Central memory CD8-positive, alpha-beta T cell (primary cell): ENCODE measurements at regions not wholly inside any gene's neighbourhood (a gene's known extent, or its start where the extent isn't known, plus 50 kb on each side); places are given as distances from the start of the nearest gene placed in this dataset.

Experiments used
- ATAC-seq: fragments of 150-1000 bp; cut with Tn5 transposase; replicated peaks from 2 replicates; pipeline ENCODE4 v1.10.0; 2022; ENCODE audit warnings: mild to moderate bottlenecking, moderate FRiP score, moderate number of reproducible peaks; ENCODE audit not compliant: poor library complexity, severe bottlenecking; ENCODE audit errors: extremely low read depth
- DNase-seq, 2 donors: peaks; one replicate each; pipeline ENCODE4 v3.0.0; 2021; ENCODE audit warnings: low spot score in 2 of 2
- H3K27ac Mint-ChIP-seq: one replicate; pipeline ENCODE4 v1.8.0; 2022; ENCODE audit warnings: low read depth, mild to moderate bottlenecking, moderate library complexity, mixed read lengths
- H3K27me3 Mint-ChIP-seq: one replicate; pipeline ENCODE4 v1.8.0; 2022; ENCODE audit warnings: mixed read lengths
- H3K36me3 Mint-ChIP-seq: one replicate; pipeline ENCODE4 v1.8.0; 2022; ENCODE audit warnings: mild to moderate bottlenecking, moderate library complexity, mixed read lengths; ENCODE audit not compliant: insufficient read depth
- H3K4me1 Mint-ChIP-seq: one replicate; pipeline ENCODE4 v1.8.0; 2022; ENCODE audit warnings: mixed read lengths
- H3K4me3 Mint-ChIP-seq: one replicate; pipeline ENCODE4 v1.8.0; 2022; ENCODE audit warnings: mild to moderate bottlenecking, moderate library complexity, mixed read lengths
- H3K9me3 Mint-ChIP-seq: one replicate; pipeline ENCODE4 v1.8.0; 2022; ENCODE audit warnings: mixed read lengths

DNA sequence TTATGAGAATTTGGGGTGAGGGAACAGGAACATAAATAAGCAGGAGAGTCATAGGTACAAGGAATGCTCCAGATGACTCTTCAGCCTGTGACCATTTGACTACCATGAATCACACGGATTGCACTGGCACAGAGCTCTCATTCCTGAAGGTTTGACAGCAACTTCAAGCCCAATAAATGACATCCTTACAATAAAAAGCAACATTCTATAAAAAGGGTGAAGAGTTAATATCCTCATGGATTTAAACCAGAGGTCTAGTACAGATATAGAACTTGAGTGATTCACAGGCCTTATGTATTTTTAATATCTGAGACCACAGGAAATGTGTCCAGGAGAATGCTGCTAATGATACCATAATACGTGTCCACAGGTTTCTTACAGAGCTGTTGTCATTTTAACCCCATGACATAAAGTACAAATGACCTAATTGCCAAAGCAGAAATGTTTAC lies 158.1 kb downstream of the IRS2 start:
- Mint-ChIP-seq H3K27ac (no peak overlapping the region), H3K36me3 (no peaks in the 10 kb centered on the region), H3K27me3 (no peaks in the 10 kb centered on the region), H3K4me3 (no peak overlapping the region), H3K4me1 (no peaks in the 10 kb centered on the region), H3K9me3 (peaks cover 25% of the 10 kb centered on the region)
- DNase-seq, result no peak
- no peak for ATAC-seq

DNA sequence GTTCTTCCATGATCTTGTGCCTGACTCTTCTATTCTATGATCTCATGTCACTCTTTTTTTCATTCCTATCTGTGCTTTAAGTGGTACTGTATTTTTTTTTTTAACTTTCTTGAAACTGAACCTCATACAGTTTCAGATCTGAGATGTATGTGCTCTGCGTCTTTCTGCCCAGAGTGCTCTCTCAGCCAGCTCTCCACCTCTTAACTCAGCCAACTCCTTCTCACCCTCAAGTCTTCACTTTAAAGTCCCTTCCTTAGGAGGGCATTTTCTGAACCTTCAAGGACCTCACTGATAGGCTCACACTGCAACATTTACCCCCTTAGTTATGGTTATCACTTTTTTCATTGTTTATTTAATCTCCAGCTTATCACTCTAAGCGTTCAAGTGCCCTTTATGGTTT lies 158.7 kb downstream of the IRS2 start:
- Mint-ChIP-seq H3K27me3 (no peaks in the 10 kb centered on the region), H3K4me1 (no peaks in the 10 kb centered on the region), H3K36me3 (no peaks in the 10 kb centered on the region), H3K9me3 (peaks cover 19% of the 10 kb centered on the region), H3K4me3 (no peak overlapping the region), H3K27ac (no peak overlapping the region)
- DNase-seq (no peak), ATAC-seq (no peak)

DNA sequence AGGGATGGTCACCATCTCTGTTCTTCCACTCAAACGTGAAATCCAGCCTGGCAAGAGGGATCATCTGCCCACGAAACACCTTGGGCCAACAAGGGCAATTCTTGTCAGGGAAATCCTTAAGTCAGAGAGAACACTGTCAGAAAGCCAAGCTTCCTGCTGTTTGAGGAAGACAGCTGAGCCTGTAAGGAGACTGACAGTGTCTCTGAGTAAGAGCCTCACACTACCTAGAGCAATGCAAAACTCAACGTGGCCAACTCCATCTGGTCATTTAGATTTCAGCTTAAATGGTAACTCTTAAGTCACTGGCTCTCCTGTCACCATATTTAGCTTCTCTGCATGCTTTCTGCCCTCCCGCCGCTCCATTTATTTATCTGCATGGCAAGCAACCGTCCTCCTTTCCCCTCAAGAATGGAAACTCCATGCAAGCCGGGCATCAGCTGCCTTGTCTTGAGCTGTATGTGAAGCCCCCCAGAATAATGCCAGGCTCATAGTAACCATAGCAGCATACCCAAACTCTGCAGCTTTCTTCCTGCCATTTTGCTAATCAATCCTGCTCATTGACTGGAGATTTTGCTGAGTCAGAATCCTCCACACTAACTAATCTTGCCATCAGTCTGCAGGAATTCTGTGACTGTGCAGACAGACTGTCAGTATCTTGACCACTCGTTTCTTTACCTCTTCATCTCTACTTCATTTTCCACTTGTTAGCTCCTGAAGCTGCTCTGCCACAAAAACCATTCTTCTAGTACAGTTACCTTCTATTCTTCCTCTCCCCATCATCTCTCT lies 159.8 kb downstream of the IRS2 start:
- ATAC-seq, result no peak
- no peaks in the 10 kb centered on the region for H3K36me3 Mint-ChIP-seq
- no peaks in the 10 kb centered on the region for H3K4me1 Mint-ChIP-seq
- no peak overlapping the region for H3K4me3 Mint-ChIP-seq
- H3K27ac Mint-ChIP-seq, result no peak overlapping the region
- H3K27me3 Mint-ChIP-seq, result no peaks in the 10 kb centered on the region
- DNase-seq, result no peak
- H3K9me3 Mint-ChIP-seq, result peaks cover 17% of the 10 kb centered on the region

DNA sequence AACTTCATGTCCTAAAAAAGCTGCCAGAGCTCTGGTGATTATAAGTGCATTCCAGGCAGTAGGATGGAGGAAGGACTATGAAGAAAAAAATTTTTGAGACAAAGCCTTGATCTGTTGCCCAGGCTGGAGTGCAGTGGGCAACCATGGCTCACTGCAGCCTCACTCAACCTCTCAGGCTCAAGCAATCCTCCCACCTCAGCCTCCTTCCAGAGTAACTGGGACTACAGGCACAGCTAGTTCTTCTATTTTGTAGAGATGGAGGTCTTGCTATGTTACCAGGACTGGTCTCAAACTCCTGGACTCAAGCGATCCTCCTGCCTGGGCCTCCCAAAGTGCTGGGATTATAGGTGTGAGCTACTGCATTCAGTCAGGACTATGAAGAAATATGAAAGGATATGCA lies 161.2 kb downstream of the IRS2 start:
- no peak for ATAC-seq
- Mint-ChIP-seq H3K9me3 (peaks cover 13% of the 10 kb centered on the region), H3K27ac (no peak overlapping the region), H3K4me3 (no peak overlapping the region), H3K36me3 (no peaks in the 10 kb centered on the region), H3K27me3 (no peaks in the 10 kb centered on the region), H3K4me1 (no peaks in the 10 kb centered on the region)
- no peak for DNase-seq

- H3K36me3 Mint-ChIP-seq, result no peaks in the 10 kb centered on the region
Observed at GRCh38 chr13:109622006-109622405, 164.4 kb downstream of the IRS2 start.

DNA sequence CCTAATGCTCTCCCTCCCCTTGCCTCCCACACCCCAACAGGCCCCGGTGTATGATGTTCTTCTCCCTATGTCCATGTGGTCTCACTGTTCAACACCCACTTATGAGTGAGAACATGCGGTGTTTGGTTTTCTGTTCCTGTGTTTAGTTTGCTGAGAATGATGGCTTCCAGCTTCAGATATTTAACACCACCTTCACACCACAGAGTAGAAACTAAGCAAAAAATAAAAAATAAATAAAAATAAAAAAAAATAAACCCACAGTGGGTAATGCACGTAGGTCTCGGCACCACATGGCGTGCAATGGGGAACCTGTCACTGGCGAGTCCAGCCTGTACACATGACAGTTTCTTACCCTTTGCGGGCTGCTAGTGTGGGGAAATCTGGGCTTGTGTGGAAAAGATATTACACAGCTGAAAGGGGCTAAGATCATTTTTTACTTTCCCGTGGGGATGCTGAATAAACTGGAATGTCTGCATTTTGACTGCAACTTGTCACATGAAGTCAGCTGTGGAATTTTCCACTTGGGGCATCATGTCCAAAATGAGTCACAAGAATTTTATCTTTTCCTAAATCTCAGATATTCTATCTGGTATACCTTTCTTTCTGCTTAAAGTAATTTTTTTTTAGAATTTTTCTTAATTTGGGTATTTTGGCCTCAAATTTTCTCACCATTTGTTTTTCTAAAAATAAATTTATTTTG lies 170.5 kb downstream of the IRS2 start:
- DNase-seq (no peak), ATAC-seq (no peak)
- no peaks in the 10 kb centered on the region for H3K27me3 Mint-ChIP-seq
- no peaks in the 10 kb centered on the region for H3K4me1 Mint-ChIP-seq
- H3K36me3 Mint-ChIP-seq, result no peaks in the 10 kb centered on the region
- H3K27ac Mint-ChIP-seq, result no peak overlapping the region
- peaks cover 18% of the 10 kb centered on the region for H3K9me3 Mint-ChIP-seq
- no peak overlapping the region for H3K4me3 Mint-ChIP-seq

More at GRCh38 chr13:109622006-109622405, 164.4 kb downstream of the IRS2 start:
- Mint-ChIP-seq H3K4me1 (no peaks in the 10 kb centered on the region), H3K27ac (no peak overlapping the region), H3K4me3 (no peak overlapping the region), H3K9me3 (peaks cover 9% of the 10 kb centered on the region), H3K27me3 (no peaks in the 10 kb centered on the region)
- DNase-seq (no peak), ATAC-seq (no peak)

DNA sequence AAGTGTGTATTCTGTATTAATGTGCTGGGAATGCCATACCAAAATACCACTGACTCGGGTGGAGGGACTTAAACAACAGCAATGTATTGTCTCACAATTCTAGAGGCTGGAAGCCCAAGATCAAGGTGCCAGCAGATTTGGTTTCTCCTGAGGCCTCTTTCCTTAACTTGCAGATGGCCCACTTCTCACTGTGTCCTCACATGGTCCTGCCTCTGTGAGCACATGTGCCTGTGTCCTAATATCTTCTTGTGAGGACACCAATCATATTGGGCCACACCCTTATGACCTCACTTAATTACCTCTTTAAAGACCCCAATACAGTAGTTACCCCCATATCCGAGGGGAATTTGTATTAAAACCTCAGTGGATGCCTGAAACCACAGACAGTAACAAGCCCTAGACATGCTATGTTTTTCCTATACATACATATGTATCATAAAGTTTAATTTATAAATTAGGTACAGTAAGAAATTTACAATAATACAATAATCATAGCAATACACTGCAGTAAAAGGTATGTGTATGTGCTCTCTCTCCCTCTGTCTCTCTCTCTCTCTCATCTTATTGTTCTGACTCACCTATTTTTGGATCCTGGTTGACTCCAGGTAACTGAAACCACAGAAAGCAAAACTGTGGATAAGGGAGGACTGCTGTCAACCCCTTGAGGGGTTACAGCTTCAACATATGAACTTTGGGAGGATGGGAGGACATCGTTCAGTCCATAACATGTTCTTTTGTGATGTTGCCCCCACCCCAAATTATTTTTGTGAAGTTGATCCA lies 174.3 kb downstream of the IRS2 start:
- Mint-ChIP-seq H3K4me1 (no peaks in the 10 kb centered on the region), H3K27me3 (no peaks in the 10 kb centered on the region), H3K27ac (no peak overlapping the region), H3K36me3 (peaks cover 3% of the 10 kb centered on the region), H3K9me3 (peaks cover 23% of the 10 kb centered on the region), H3K4me3 (no peak overlapping the region)
- ATAC-seq (no peak), DNase-seq (no peak)

GRCh38 chr13:109610517-109610916 lies 175.9 kb downstream of the IRS2 start:
- Mint-ChIP-seq H3K9me3 (peaks cover 23% of the 10 kb centered on the region), H3K36me3 (peaks cover 3% of the 10 kb centered on the region), H3K27ac (no peak overlapping the region), H3K4me3 (no peak overlapping the region), H3K27me3 (no peaks in the 10 kb centered on the region), H3K4me1 (no peaks in the 10 kb centered on the region)
- ATAC-seq (no peak), DNase-seq (peak in 1 of 2 donors; percentile 14)

DNA sequence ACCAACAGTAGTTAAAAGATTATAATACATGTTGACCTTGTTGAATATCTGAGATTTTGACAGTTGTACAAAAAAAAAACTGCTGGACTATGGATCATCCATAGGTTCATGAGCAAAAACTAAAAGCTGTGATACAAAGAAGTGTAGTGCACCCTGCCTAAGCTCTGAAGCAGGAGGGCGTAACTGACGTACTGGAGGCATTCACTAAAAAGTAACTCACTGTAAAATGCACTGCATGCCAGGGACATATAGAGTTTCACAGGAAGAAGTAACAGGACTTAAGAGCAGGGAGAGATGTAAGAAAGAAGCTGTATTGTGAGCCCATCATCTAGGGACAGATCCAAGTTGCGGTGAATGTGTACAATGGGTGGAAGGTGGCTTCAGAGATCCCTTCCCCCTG lies 177.9 kb downstream of the IRS2 start:
- DNase-seq, result no peak
- no peak for ATAC-seq
- Mint-ChIP-seq H3K4me1 (no peaks in the 10 kb centered on the region), H3K27me3 (no peaks in the 10 kb centered on the region), H3K9me3 (peaks cover 18% of the 10 kb centered on the region), H3K27ac (no peak overlapping the region), H3K36me3 (peaks cover 3% of the 10 kb centered on the region), H3K4me3 (no peak overlapping the region)

GRCh38 chr13:109608059-109608458 lies 178.3 kb downstream of the IRS2 start:
- Mint-ChIP-seq H3K4me1 (no peaks in the 10 kb centered on the region), H3K9me3 (peaks cover 18% of the 10 kb centered on the region), H3K4me3 (no peak overlapping the region), H3K27ac (no peak overlapping the region), H3K36me3 (peaks cover 3% of the 10 kb centered on the region), H3K27me3 (no peaks in the 10 kb centered on the region)
- ATAC-seq (no peak), DNase-seq (no peak)

DNA sequence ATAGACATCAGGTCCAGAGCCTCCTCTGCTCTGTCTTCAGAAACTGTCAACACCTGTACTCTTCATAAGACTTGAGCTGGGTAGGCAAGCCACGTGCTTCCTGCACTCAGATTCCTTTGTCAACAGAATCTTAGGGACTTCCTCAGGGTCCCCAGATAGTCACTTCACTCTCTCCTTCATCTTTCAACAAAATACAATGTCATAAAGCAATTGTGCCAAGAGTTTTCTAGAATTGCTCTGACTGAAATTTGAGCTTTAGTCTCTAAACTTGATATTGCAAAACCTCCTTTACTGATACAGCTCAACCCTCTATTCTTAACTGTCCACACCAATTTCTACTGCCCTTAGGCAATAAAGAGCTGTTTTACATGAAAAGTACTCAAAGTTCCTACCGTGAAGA lies 179.9 kb downstream of the IRS2 start:
- ATAC-seq (no peak), DNase-seq (no peak)
- peaks cover 3% of the 10 kb centered on the region for H3K36me3 Mint-ChIP-seq
- H3K9me3 Mint-ChIP-seq, result peaks cover 11% of the 10 kb centered on the region
- H3K4me1 Mint-ChIP-seq, result no peaks in the 10 kb centered on the region
- no peak overlapping the region for H3K4me3 Mint-ChIP-seq
- no peak overlapping the region for H3K27ac Mint-ChIP-seq
- H3K27me3 Mint-ChIP-seq, result no peaks in the 10 kb centered on the region

DNA sequence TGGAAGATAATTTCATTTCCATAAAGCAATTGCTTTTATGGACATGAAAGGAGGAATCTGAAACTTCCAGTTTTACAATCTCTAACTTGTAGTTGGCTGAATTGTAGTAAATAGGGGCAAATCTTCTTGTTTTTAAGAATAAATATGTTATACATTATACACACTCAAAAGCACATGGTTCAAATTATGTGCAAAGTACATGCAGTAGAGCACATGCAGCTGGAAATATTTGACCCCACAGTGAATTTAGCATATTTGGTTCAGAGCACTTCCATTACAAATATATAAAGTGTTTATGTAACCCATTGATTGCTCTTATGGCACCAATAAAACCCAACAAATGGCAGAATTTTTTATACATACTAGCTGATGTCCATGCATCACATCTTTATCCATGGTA lies 180.5 kb downstream of the IRS2 start:
- DNase-seq (no peak), ATAC-seq (no peak)
- Mint-ChIP-seq H3K4me1 (no peaks in the 10 kb centered on the region), H3K27me3 (no peaks in the 10 kb centered on the region), H3K36me3 (peaks cover 3% of the 10 kb centered on the region), H3K4me3 (no peak overlapping the region), H3K9me3 (peaks cover 11% of the 10 kb centered on the region), H3K27ac (no peak overlapping the region)
